Lower lobe of right lung (tissue), 2 donors: ENCODE measurements at regions not wholly inside any gene's neighbourhood (a gene's known extent, or its start where the extent isn't known, plus 50 kb on each side); places are given as distances from the start of the nearest gene placed in this dataset.
"Not testable (repeated sequence)": the region's sequence is repeated elsewhere in the genome, so short reads cannot be mapped to it uniquely, and the experiment has no call there.

ENCODE experiments used
- ATAC-seq, 2 donors: fragments of 200-7000 bp; cut with Tn5 transposase; one replicate each; pipeline ENCODE4 v1.9.1; 2020 to 2022; ENCODE audit warnings: mild to moderate bottlenecking in 2 of 2, moderate library complexity in 2 of 2
- DNase-seq: peaks from one replicate; pipeline ENCODE4 v3.0.0-alpha.2; 2020
- H3K27ac ChIP-seq: fragments of 200-600 bp; one replicate; pipeline ENCODE4 v1.8.0; 2022
- H3K27me3 ChIP-seq: fragments of 200-600 bp; one replicate; pipeline ENCODE4 v1.8.0; 2022; ENCODE audit warnings: low read depth
- H3K36me3 ChIP-seq: fragments of 200-600 bp; one replicate; pipeline ENCODE4 v1.8.0; 2022; ENCODE audit warnings: mild to moderate bottlenecking
- H3K4me1 ChIP-seq: fragments of 200-600 bp; one replicate; pipeline ENCODE4 v1.8.0; 2022
- H3K4me3 ChIP-seq: fragments of 200-600 bp; one replicate; pipeline ENCODE4 v1.8.0; 2022; ENCODE audit warnings: mild to moderate bottlenecking
- H3K9me3 ChIP-seq: fragments of 200-600 bp; one replicate; pipeline ENCODE4 v1.8.0; 2022
- intact Hi-C: fragments of 100-400 bp; cut with DNase I; formaldehyde crosslinking; loops from one replicate; pipeline ENCODE4 v1.11.0; 2022
- TF ChIP-seq, protein P1 (sequence below): fragments of 200-600 bp; IDR thresholded peaks from one replicate; pipeline ENCODE4 v1.8.0; 2022; ENCODE audit warnings: antibody characterized with exemption, mild to moderate bottlenecking
- donor health status: DM: no; HTN: yes; CAD: no; lungs with severe emphysema.

- TF ChIP-seq, protein P1, sequence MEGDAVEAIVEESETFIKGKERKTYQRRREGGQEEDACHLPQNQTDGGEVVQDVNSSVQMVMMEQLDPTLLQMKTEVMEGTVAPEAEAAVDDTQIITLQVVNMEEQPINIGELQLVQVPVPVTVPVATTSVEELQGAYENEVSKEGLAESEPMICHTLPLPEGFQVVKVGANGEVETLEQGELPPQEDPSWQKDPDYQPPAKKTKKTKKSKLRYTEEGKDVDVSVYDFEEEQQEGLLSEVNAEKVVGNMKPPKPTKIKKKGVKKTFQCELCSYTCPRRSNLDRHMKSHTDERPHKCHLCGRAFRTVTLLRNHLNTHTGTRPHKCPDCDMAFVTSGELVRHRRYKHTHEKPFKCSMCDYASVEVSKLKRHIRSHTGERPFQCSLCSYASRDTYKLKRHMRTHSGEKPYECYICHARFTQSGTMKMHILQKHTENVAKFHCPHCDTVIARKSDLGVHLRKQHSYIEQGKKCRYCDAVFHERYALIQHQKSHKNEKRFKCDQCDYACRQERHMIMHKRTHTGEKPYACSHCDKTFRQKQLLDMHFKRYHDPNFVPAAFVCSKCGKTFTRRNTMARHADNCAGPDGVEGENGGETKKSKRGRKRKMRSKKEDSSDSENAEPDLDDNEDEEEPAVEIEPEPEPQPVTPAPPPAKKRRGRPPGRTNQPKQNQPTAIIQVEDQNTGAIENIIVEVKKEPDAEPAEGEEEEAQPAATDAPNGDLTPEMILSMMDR = no peak
- Histone ChIP-seq H3K27me3 (no peaks in the 10 kb centered on the region), H3K4me3 (no peak overlapping the region), H3K4me1 (no peaks in the 10 kb centered on the region), H3K36me3 (no peaks in the 10 kb centered on the region), H3K9me3 (no peaks in the 10 kb centered on the region), H3K27ac (no peak overlapping the region)
- DNase-seq = no peak
- no peak for ATAC-seq
- intact Hi-C loops = loop anchor here (10.0 kb wide), 1 partner anchor 209 kb away; no protein-coding TSS in a partner anchor
These were observed 92.3 kb downstream of the CTH start for GRCh38 chr1:70503358-70503757.

- DNase-seq = no peak
- TF ChIP-seq, protein P1 = no peak
- no peaks in the 10 kb centered on the region for H3K36me3 ChIP-seq
- intact Hi-C loops = loop anchor here (10.0 kb wide), 1 partner anchor 209 kb away; no protein-coding TSS in a partner anchor
- no peaks in the 10 kb centered on the region for H3K4me1 ChIP-seq
- H3K9me3 ChIP-seq = no peaks in the 10 kb centered on the region
- ATAC-seq = no peak
- H3K4me3 ChIP-seq = no peak overlapping the region
- H3K27ac ChIP-seq = no peak overlapping the region
- H3K27me3 ChIP-seq = no peaks in the 10 kb centered on the region
These were observed 93.2 kb downstream of the CTH start for GRCh38 chr1:70504176-70504820.

DNA sequence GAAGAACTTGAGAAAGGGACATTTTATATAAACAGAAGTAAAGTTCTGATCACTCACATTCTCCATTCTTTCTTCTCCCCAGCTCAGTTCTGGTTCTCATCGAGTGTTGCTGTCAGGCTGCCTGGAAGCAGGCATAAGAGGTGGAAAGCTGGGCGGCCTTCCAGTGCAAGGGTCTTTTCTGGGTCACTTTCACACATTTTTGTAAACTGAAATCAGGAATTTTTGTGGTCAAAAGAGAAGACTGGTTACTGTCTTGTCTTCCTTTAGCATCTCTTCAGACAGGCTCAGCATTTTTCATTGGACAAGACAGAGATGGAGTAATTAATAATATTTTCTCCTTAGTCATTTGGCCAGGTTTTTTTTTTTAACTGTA lies 93.7 kb downstream of the CTH start:
- intact Hi-C loops = loop anchor here (10.0 kb wide), 1 partner anchor 210 kb away; no protein-coding TSS in a partner anchor
- no peak for DNase-seq
- Histone ChIP-seq H3K9me3 (no peaks in the 10 kb centered on the region), H3K27ac (no peak overlapping the region), H3K4me1 (no peaks in the 10 kb centered on the region), H3K36me3 (no peaks in the 10 kb centered on the region), H3K4me3 (no peak overlapping the region), H3K27me3 (no peaks in the 10 kb centered on the region)
- ATAC-seq = no peak
- TF ChIP-seq, protein P1 = no peak

DNA sequence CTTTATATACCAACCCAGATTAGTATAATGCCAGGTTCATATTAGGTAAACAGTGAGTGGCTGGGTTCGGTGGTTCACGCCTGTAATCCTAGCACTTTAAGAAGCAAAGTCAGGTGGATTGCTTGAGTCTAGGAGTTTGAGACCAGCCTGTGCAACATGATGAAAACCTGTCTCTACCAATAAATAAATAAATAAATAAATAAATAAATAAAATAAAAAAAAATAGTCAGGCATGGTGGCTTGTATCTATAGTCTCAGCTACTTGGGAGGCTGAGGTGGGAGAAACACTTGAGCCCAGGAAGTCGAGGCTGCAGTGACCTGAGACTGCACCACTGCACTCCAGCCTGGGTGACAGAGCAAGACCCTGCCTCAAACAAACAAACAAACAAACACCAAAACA lies 96.9 kb downstream of the CTH start:
- not testable (repeated sequence) for H3K4me1 ChIP-seq, H3K27ac ChIP-seq, ATAC-seq, DNase-seq, H3K36me3 ChIP-seq, H3K4me3 ChIP-seq, H3K27me3 ChIP-seq, H3K9me3 ChIP-seq
- intact Hi-C loops = loop anchor here (10.0 kb wide), 1 partner anchor 213 kb away; no protein-coding TSS in a partner anchor

DNA sequence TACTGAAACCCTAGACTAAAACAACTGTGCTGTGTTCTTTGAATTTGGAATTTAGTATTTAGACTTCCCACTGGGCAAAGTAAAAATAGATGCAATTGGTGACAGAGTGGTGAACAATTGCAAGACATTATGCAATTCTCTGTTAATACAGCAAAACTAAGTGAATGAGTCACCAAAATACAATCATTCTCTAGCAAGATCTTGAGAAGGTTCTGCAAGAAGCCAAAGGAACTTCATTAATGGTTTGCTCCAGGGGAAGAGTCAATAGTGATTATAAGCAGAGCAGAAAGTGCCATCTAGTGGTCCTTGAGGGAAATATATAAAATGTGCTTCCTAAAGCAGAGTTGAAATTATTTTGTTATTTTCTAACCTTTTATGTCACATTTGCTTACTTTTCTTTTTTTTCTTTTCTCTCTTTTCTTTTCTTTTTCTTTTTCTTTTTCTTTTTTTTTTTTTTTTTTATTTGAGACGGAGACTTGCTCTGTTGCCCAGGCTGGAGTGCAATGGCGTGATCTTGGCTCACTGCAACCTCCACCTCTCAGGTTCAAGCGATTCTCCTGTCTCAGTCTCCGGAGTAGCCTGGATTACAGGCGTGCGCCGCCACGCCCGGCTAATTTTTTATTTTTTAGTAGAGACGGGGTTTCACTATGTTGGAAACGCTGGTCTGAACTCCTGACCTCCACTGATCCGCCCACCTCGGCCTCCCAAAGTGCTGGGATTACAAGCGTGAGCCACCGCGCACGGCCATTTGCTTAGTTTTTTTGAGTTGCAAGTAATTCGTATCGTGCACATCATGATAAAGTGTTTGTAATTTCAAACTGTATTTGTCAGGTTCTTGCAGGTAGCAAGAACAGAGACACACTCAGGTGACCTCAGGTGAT lies 99.2 kb downstream of the CTH start:
- no peak overlapping the region for H3K4me3 ChIP-seq
- peak; percentile 79 to 86 for ATAC-seq
- H3K36me3 ChIP-seq = no peaks in the 10 kb centered on the region
- intact Hi-C loops = loop anchor here (10.0 kb wide), 1 partner anchor 215 kb away; no protein-coding TSS in a partner anchor
- no peak for DNase-seq
- no peak overlapping the region for H3K27ac ChIP-seq
- H3K27me3 ChIP-seq = no peaks in the 10 kb centered on the region
- TF ChIP-seq, protein P1 = peak; percentile 67
- no peaks in the 10 kb centered on the region for H3K9me3 ChIP-seq
- no peaks in the 10 kb centered on the region for H3K4me1 ChIP-seq

- Histone ChIP-seq H3K4me3 (no peak overlapping the region), H3K27ac (no peak overlapping the region), H3K27me3 (no peaks in the 10 kb centered on the region), H3K4me1 (no peaks in the 10 kb centered on the region), H3K9me3 (no peaks in the 10 kb centered on the region), H3K36me3 (no peaks in the 10 kb centered on the region)
- TF ChIP-seq, protein P1 = no peak
- ATAC-seq (no peak), DNase-seq (no peak)
- intact Hi-C loops = no loop called here
These were observed 106.4 kb downstream of the CTH start for GRCh38 chr1:70517444-70517843.
